Loucy (cell line): ENCODE measurements at regions not wholly inside any gene's neighbourhood (a gene's known extent, or its start where the extent isn't known, plus 50 kb on each side); places are given as distances from the start of the nearest gene placed in this dataset.

Experiments used
- H2AFZ ChIP-seq: fragments of 200-600 bp; sonication (generic); 2 replicates; pipeline ENCODE4 v1.6.0; 2016; ENCODE audit warnings: antibody characterized with exemption, mild to moderate bottlenecking, low read length, moderate library complexity
- H3F3A ChIP-seq: fragments of 200-600 bp; 2 replicates; pipeline ENCODE4 v1.6.0; 2016; ENCODE audit warnings: antibody characterized with exemption, low read depth, mild to moderate bottlenecking
- H3K27me3 ChIP-seq: fragments of 200-600 bp; sonication (generic); 2 replicates; pipeline ENCODE4 v1.6.1; 2014; ENCODE audit warnings: low read length, mild to moderate bottlenecking; ENCODE audit not compliant: insufficient read depth, poor library complexity, severe bottlenecking
- H3K36me3 ChIP-seq: fragments of 200-600 bp; sonication (generic); 2 replicates; pipeline ENCODE4 v1.6.1; 2016; ENCODE audit warnings: low read length; ENCODE audit not compliant: insufficient read depth
- H3K4me1 ChIP-seq: fragments of 200-600 bp; sonication (generic); 2 replicates; pipeline ENCODE4 v1.5.1; 2014; ENCODE audit warnings: low read length, mild to moderate bottlenecking; ENCODE audit not compliant: insufficient read depth, poor library complexity, severe bottlenecking
- H3K4me2 ChIP-seq: fragments of 200-600 bp; sonication (generic); 2 replicates; pipeline ENCODE4 v1.6.0; 2014; ENCODE audit warnings: antibody characterized with exemption, low read length, low read depth, mild to moderate bottlenecking; ENCODE audit not compliant: poor library complexity, severe bottlenecking
- H3K4me3 ChIP-seq: fragments of 200-600 bp; sonication (generic); 2 replicates; pipeline ENCODE4 v1.5.1; 2014; ENCODE audit warnings: low read length, mild to moderate bottlenecking, mixed read lengths; ENCODE audit not compliant: poor library complexity, severe bottlenecking
- H3K79me2 ChIP-seq: fragments of 200-600 bp; sonication (generic); 2 replicates; pipeline ENCODE4 v1.6.1; 2014; ENCODE audit warnings: low read length; ENCODE audit not compliant: insufficient read depth
- H3K9ac ChIP-seq: fragments of 200-600 bp; sonication (generic); 2 replicates; pipeline ENCODE4 v1.6.0; 2014; ENCODE audit warnings: mild to moderate bottlenecking, low read depth, low read length, moderate library complexity; ENCODE audit not compliant: poor library complexity, severe bottlenecking
- H3K9me2 ChIP-seq: fragments of 200-600 bp; sonication (generic); replicated peaks from 2 replicates; pipeline ENCODE4 v1.6.1; 2016; ENCODE audit warnings: low read depth, low read length, mixed read lengths
- H3K9me3 ChIP-seq: fragments of 200-600 bp; sonication (generic); 2 replicates; pipeline ENCODE4 v1.6.1; 2014; ENCODE audit warnings: mild to moderate bottlenecking, antibody characterized with exemption, low read length, low read depth; ENCODE audit not compliant: insufficient read depth
- H4K20me1 ChIP-seq: fragments of 200-600 bp; sonication (generic); 2 replicates; pipeline ENCODE4 v1.6.0; 2014; ENCODE audit warnings: antibody characterized with exemption, low read length, mild to moderate bottlenecking; ENCODE audit not compliant: insufficient read depth, poor library complexity, severe bottlenecking
- EZH2phosphoT487 ChIP-seq: fragments of 200-600 bp; IDR thresholded peaks from 2 replicates; pipeline ENCODE4 v1.6.1; 2018; ENCODE audit warnings: antibody characterized with exemption, mild to moderate bottlenecking, moderate library complexity, borderline replicate concordance
- TF ChIP-seq, protein P1 (sequence below): fragments of 200-600 bp; sonication (generic); conservative IDR thresholded peaks from 2 replicates; pipeline ENCODE4 v1.5.1; 2014; ENCODE audit warnings: mild to moderate bottlenecking, antibody characterized with exemption, low read length

DNA sequence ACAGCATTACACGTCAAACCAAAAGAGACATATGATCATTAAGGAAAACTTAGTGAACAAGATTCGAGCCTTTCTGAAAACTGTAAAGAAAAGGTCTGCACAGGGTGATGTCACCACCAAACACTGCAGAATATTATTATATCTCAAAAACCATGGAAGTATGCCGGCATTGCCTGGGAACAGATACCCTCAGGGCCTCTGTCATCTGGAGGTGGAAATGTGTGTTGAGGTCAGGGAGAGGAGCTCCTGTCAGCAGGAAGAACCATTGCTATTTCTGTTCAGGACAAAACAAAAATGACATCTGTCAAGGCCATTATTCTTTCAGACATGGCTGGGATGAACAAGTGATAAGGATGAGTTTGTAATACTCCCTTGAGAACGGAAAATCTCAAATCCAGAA lies 365.9 kb upstream of the TRIB2 start:
- H3K9me3 ChIP-seq = no peaks in the 10 kb centered on the region; the same call in 1 of the 2 replicates
- no peaks in the 10 kb centered on the region for H3F3A ChIP-seq
- no peaks in the 10 kb centered on the region for H3K27me3 ChIP-seq
- H3K9ac ChIP-seq = no peak overlapping the region
- H4K20me1 ChIP-seq = no peaks in the 10 kb centered on the region
- H3K79me2 ChIP-seq = no peaks in the 10 kb centered on the region
- H3K4me2 ChIP-seq = no peak overlapping the region
- H2AFZ ChIP-seq = no peak overlapping the region
- no peaks in the 10 kb centered on the region for H3K9me2 ChIP-seq
- TF ChIP-seq, protein P1, sequence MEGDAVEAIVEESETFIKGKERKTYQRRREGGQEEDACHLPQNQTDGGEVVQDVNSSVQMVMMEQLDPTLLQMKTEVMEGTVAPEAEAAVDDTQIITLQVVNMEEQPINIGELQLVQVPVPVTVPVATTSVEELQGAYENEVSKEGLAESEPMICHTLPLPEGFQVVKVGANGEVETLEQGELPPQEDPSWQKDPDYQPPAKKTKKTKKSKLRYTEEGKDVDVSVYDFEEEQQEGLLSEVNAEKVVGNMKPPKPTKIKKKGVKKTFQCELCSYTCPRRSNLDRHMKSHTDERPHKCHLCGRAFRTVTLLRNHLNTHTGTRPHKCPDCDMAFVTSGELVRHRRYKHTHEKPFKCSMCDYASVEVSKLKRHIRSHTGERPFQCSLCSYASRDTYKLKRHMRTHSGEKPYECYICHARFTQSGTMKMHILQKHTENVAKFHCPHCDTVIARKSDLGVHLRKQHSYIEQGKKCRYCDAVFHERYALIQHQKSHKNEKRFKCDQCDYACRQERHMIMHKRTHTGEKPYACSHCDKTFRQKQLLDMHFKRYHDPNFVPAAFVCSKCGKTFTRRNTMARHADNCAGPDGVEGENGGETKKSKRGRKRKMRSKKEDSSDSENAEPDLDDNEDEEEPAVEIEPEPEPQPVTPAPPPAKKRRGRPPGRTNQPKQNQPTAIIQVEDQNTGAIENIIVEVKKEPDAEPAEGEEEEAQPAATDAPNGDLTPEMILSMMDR = no peak
- no peak for TF ChIP-seq EZH2phosphoT487
- H3K4me1 ChIP-seq = peaks cover 9% of the 10 kb centered on the region
- H3K4me3 ChIP-seq = no peak overlapping the region
- H3K36me3 ChIP-seq = no peaks in the 10 kb centered on the region

- Histone ChIP-seq H3K4me2 (no peak overlapping the region), H3K27me3 (no peaks in the 10 kb centered on the region), H3K9me2 (no peaks in the 10 kb centered on the region), H3F3A (no peaks in the 10 kb centered on the region), H3K9ac (no peak overlapping the region), H3K9me3 (no peaks in the 10 kb centered on the region; the same call in 1 of the 2 replicates), H3K4me3 (no peak overlapping the region), H3K36me3 (no peaks in the 10 kb centered on the region), H4K20me1 (no peaks in the 10 kb centered on the region), H3K4me1 (peaks cover 9% of the 10 kb centered on the region), H2AFZ (no peak overlapping the region), H3K79me2 (no peaks in the 10 kb centered on the region)
- no peak for TF ChIP-seq EZH2phosphoT487
- TF ChIP-seq, protein P1 = no peak
Measured at GRCh38 chr2:12352889-12353288, 363.8 kb upstream of the TRIB2 start.

DNA sequence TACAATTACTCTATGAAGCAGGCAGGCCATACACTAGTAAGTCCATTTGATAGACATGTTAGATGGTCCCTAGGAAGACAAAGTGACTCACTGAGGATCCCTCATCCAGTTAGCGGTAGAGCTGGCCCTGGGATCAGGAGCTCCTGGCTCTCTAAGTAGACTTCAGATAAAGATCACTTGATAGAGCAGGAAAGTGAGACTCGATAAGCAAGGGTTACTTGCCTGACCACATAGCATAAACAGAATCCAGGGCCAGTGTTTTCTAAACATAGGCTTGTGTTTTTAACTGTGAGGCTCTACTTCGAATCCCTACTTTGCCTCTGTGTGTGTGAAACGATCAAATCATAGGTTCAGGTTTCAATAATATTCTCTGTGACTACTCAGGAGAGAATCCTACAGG lies 355.2 kb upstream of the TRIB2 start:
- Histone ChIP-seq H3K4me3 (no peak overlapping the region), H3F3A (no peaks in the 10 kb centered on the region), H4K20me1 (no peaks in the 10 kb centered on the region), H3K9me2 (no peaks in the 10 kb centered on the region), H2AFZ (no peak overlapping the region), H3K4me2 (no peak overlapping the region), H3K9me3 (no peaks in the 10 kb centered on the region), H3K27me3 (no peaks in the 10 kb centered on the region), H3K36me3 (no peaks in the 10 kb centered on the region), H3K9ac (no peak overlapping the region), H3K79me2 (no peaks in the 10 kb centered on the region), H3K4me1 (peaks cover 6% of the 10 kb centered on the region)
- no peak for TF ChIP-seq EZH2phosphoT487

GRCh38 chr2:12363138-12363537 lies 353.6 kb upstream of the TRIB2 start:
- Histone ChIP-seq H3K79me2 (no peaks in the 10 kb centered on the region), H4K20me1 (no peaks in the 10 kb centered on the region), H3K4me3 (no peak overlapping the region), H3K27me3 (no peaks in the 10 kb centered on the region), H3K4me1 (peaks cover 9% of the 10 kb centered on the region), H3K4me2 (no peak overlapping the region), H3K9me3 (no peaks in the 10 kb centered on the region), H2AFZ (no peak overlapping the region), H3F3A (no peaks in the 10 kb centered on the region), H3K36me3 (no peaks in the 10 kb centered on the region), H3K9me2 (no peaks in the 10 kb centered on the region), H3K9ac (no peak overlapping the region)
- TF ChIP-seq, protein P1 = no peak
- no peak for TF ChIP-seq EZH2phosphoT487
